Right atrium auricular region (tissue), 2 donors: ENCODE measurements at regions not wholly inside any gene's neighbourhood (a gene's known extent, or its start where the extent isn't known, plus 50 kb on each side); places are given as distances from the start of the nearest gene placed in this dataset.

Experiments used
- DNase-seq: peaks from one replicate; pipeline ENCODE4 v3.0.0-alpha.2; 2019; ENCODE audit warnings: low spot score
- H3K27ac ChIP-seq, 2 donors: fragments of 200-600 bp; sonication (generic); 1 replicate in 1 of 2; 2 replicates in 1 of 2; pipeline ENCODE4 v1.5.1; 2016 to 2019
- H3K27me3 ChIP-seq, 2 donors: fragments of 200-600 bp; sonication (generic); one replicate each; pipeline versions ENCODE4 v1.5.1 to v1.6.0; 2017 to 2019
- H3K36me3 ChIP-seq: fragments of 200-600 bp; sonication (generic); one replicate; pipeline ENCODE4 v1.5.1; 2016
- H3K4me1 ChIP-seq, 2 donors: fragments of 200-600 bp; sonication (generic); one replicate each; pipeline versions ENCODE4 v1.5.1 to v1.6.0; 2017 to 2019
- H3K4me3 ChIP-seq, 2 donors: fragments of 200-600 bp; sonication (generic); 1 replicate in 1 of 2; 2 replicates in 1 of 2; pipeline ENCODE4 v1.5.1; 2017 to 2019; ENCODE audit warnings: mild to moderate bottlenecking in 1 of 2, moderate library complexity in 1 of 2
- H3K9me3 ChIP-seq, 2 donors: fragments of 200-600 bp; sonication (generic); one replicate each; pipeline ENCODE4 v1.5.1; 2019
- CTCF ChIP-seq, 2 donors: fragments of 200-600 bp; sonication (generic); IDR thresholded peaks; one replicate each; pipeline ENCODE4 v1.5.1; 2019; ENCODE audit warnings: antibody characterized with exemption in 2 of 2

- Histone ChIP-seq H3K9me3 (no peaks in the 10 kb centered on the region), H3K4me3 (no peak overlapping the region), H3K4me1 (no peaks in the 10 kb centered on the region), H3K36me3 (no peaks in the 10 kb centered on the region), H3K27me3 (no peaks in the 10 kb centered on the region), H3K27ac (no peak overlapping the region)
- DNase-seq: no peak
- TF ChIP-seq CTCF (IDR thresholded peaks at IDR 0.05): no peak
These were observed 622.4 kb upstream of the POM121L12 start for GRCh38 chr7:52413051-52413450.

- Histone ChIP-seq H3K4me1 (no peaks in the 10 kb centered on the region), H3K4me3 (no peak overlapping the region), H3K27ac (no peak overlapping the region), H3K9me3 (no peaks in the 10 kb centered on the region), H3K36me3 (no peaks in the 10 kb centered on the region), H3K27me3 (no peaks in the 10 kb centered on the region)
- TF ChIP-seq CTCF (IDR thresholded peaks at IDR 0.05): no peak
- no peak for DNase-seq
These were observed 625.4 kb upstream of the POM121L12 start for GRCh38 chr7:52410032-52410431.

GRCh38 chr7:52406808-52407207, 628.6 kb upstream of the POM121L12 start:
- no peaks in the 10 kb centered on the region for H3K9me3 ChIP-seq
- DNase-seq: no peak

GRCh38 chr7:52382731-52383130, 652.7 kb upstream of the POM121L12 start:
- no peak overlapping the region for H3K27ac ChIP-seq
- H3K9me3 ChIP-seq: peaks cover 0 to 14% of the 10 kb centered on the region in 2 donors
- H3K4me1 ChIP-seq: no peaks in the 10 kb centered on the region
- H3K27me3 ChIP-seq: no peaks in the 10 kb centered on the region
- H3K36me3 ChIP-seq: no peaks in the 10 kb centered on the region
- TF ChIP-seq CTCF (IDR thresholded peaks at IDR 0.05): no peak
- DNase-seq: no peak
- no peak overlapping the region for H3K4me3 ChIP-seq

More at GRCh38 chr7:52406808-52407207, 628.6 kb upstream of the POM121L12 start:
- H3K36me3 ChIP-seq: no peaks in the 10 kb centered on the region
- H3K4me1 ChIP-seq: no peaks in the 10 kb centered on the region
- TF ChIP-seq CTCF (IDR thresholded peaks at IDR 0.05): no peak
- H3K27ac ChIP-seq: no peak overlapping the region
- no peak overlapping the region for H3K4me3 ChIP-seq
- H3K27me3 ChIP-seq: no peaks in the 10 kb centered on the region

GRCh38 chr7:52369922-52370321, 665.5 kb upstream of the POM121L12 start:
- H3K4me3 ChIP-seq: no peak overlapping the region
- no peak for DNase-seq

More at GRCh38 chr7:52369922-52370321, 665.5 kb upstream of the POM121L12 start:
- no peak for TF ChIP-seq CTCF (IDR thresholded peaks at IDR 0.05)
- no peaks in the 10 kb centered on the region for H3K4me1 ChIP-seq
- no peaks in the 10 kb centered on the region for H3K9me3 ChIP-seq
- H3K27ac ChIP-seq: no peak overlapping the region
- no peaks in the 10 kb centered on the region for H3K27me3 ChIP-seq
- H3K36me3 ChIP-seq: no peaks in the 10 kb centered on the region
